GM19372 (cell line): ENCODE measurements at regions not wholly inside any gene's neighbourhood (a gene's known extent, or its start where the extent isn't known, plus 50 kb on each side); places are given as distances from the start of the nearest gene placed in this dataset.
"Not testable (repeated sequence)": the region's sequence is repeated elsewhere in the genome, so short reads cannot be mapped to it uniquely, and the experiment has no call there.

Source experiments
- ATAC-seq: cut with Tn5 transposase; IDR thresholded peaks from one replicate; pipeline ENCODE4 v1.9.1; 2021; ENCODE audit warnings: mild to moderate bottlenecking, low read depth, moderate library complexity; ENCODE audit not compliant: unreplicated experiment

GRCh38 chr5:52255308-52255707, 532.4 kb upstream of the ITGA1 start:
- ATAC-seq = no peak

- ATAC-seq = no peak
Observed at GRCh38 chr5:52262844-52263243, 524.9 kb upstream of the ITGA1 start.

- ATAC-seq = no peak
Observed at GRCh38 chr5:52269401-52269800, 518.3 kb upstream of the ITGA1 start.

GRCh38 chr5:52269859-52270258, 517.9 kb upstream of the ITGA1 start:
- ATAC-seq = no peak

GRCh38 chr5:52275639-52276038, 512.1 kb upstream of the ITGA1 start:
- no peak for ATAC-seq

- no peak for ATAC-seq
Observed at GRCh38 chr5:52277101-52277500, 510.6 kb upstream of the ITGA1 start.

GRCh38 chr5:52282647-52283046, 505.1 kb upstream of the ITGA1 start:
- no peak for ATAC-seq

GRCh38 chr5:52283221-52283620, 504.5 kb upstream of the ITGA1 start:
- no peak for ATAC-seq

GRCh38 chr5:52300703-52301372, 486.9 kb upstream of the ITGA1 start:
- no peak for ATAC-seq

GRCh38 chr5:52304816-52305215, 482.9 kb upstream of the ITGA1 start:
- not testable (repeated sequence) for ATAC-seq

GRCh38 chr5:52328220-52328806, 459.4 kb upstream of the ITGA1 start:
- ATAC-seq = no peak

- ATAC-seq = no peak
Observed at GRCh38 chr5:52331725-52332124, 456.0 kb upstream of the ITGA1 start.

GRCh38 chr5:52334367-52334766, 453.3 kb upstream of the ITGA1 start:
- no peak for ATAC-seq

- ATAC-seq = no peak
Observed at GRCh38 chr5:52339285-52339684, 448.4 kb upstream of the ITGA1 start.

GRCh38 chr5:52342361-52342760, 445.4 kb upstream of the ITGA1 start:
- no peak for ATAC-seq

GRCh38 chr5:52356311-52356918, 431.3 kb upstream of the ITGA1 start:
- ATAC-seq = no peak

- no peak for ATAC-seq
Observed at GRCh38 chr5:52359261-52359660, 428.5 kb upstream of the ITGA1 start.

GRCh38 chr5:52360985-52361384, 426.7 kb upstream of the ITGA1 start:
- no peak for ATAC-seq

- ATAC-seq = no peak
Observed at GRCh38 chr5:52374286-52374685, 413.4 kb upstream of the ITGA1 start.

- ATAC-seq = no peak
Observed at GRCh38 chr5:52375969-52376368, 411.7 kb upstream of the ITGA1 start.

GRCh38 chr5:52376592-52376991, 411.1 kb upstream of the ITGA1 start:
- ATAC-seq = no peak

GRCh38 chr5:52378237-52378636, 409.5 kb upstream of the ITGA1 start:
- ATAC-seq = no peak
